Choroid plexus epithelial cell (primary cell): ENCODE measurements at regions not wholly inside any gene's neighbourhood (a gene's known extent, or its start where the extent isn't known, plus 50 kb on each side); places are given as distances from the start of the nearest gene placed in this dataset.
A peak's percentile ranks its signal among the peaks of the same experiment; 100 is the strongest.

Experiments used
- DNase-seq: peaks from one replicate; pipeline ENCODE4 v3.0.0-alpha.2; 2010; ENCODE audit warnings: low read depth
- H3K4me3 ChIP-seq: 2 replicates; pipeline ENCODE4 v1.5.1; 2011; ENCODE audit warnings: low read depth, mild to moderate bottlenecking, control low read depth, low read length, moderate library complexity
- CTCF ChIP-seq: conservative IDR thresholded peaks from 2 replicates; pipeline ENCODE4 v1.5.1; 2011; ENCODE audit warnings: low read depth, mild to moderate bottlenecking, control low read depth, inconsistent platforms, low read length, moderate library complexity

- H3K4me3 ChIP-seq: no peak overlapping the region
- no peak for TF ChIP-seq CTCF
- DNase-seq: no peak
These were observed 92.2 kb downstream of the TEX51 start for GRCh38 chr2:126990605-126991532.

GRCh38 chr2:126994340-126994777 is 95.7 kb downstream of the TEX51 start:
- DNase-seq: no peak
- no peak overlapping the region for H3K4me3 ChIP-seq
- TF ChIP-seq CTCF: no peak

- no peak overlapping the region for H3K4me3 ChIP-seq
- DNase-seq: no peak
- peak; percentile 14 for TF ChIP-seq CTCF
These were observed 97.1 kb downstream of the TEX51 start for GRCh38 chr2:126995621-126996377.

GRCh38 chr2:126996378-126996699 is 97.6 kb downstream of the TEX51 start:
- no peak for TF ChIP-seq CTCF
- H3K4me3 ChIP-seq: no peak overlapping the region
- no peak for DNase-seq
